Pons (tissue), 1 donor: ENCODE measurements at regions not wholly inside any gene's neighbourhood (a gene's known extent, or its start where the extent isn't known, plus 50 kb on each side); places are given as distances from the start of the nearest gene placed in this dataset.
"Not testable (repeated sequence)": the region's sequence is repeated elsewhere in the genome, so short reads cannot be mapped to it uniquely, and the experiment has no call there.

Experiments
- DNase-seq: peaks from one replicate; pipeline ENCODE4 v3.0.0-alpha.2; 2016; ENCODE audit warnings: low spot score

GRCh38 chr10:27388761-27389399 is 115.2 kb upstream of the RAB18 start:
- DNase-seq, result no peak

GRCh38 chr10:27383595-27384542 is 120.2 kb upstream of the RAB18 start:
- no peak for DNase-seq

GRCh38 chr10:27382176-27382575 is 121.9 kb upstream of the RAB18 start:
- DNase-seq, result no peak

- no peak for DNase-seq
These were observed 123.2 kb upstream of the RAB18 start for GRCh38 chr10:27380929-27381358.

GRCh38 chr10:27379041-27379440 is 125.1 kb upstream of the RAB18 start:
- not testable (repeated sequence) for DNase-seq

- DNase-seq, result no peak
These were observed 130.4 kb upstream of the RAB18 start for GRCh38 chr10:27373566-27374160.

- DNase-seq, result no peak
These were observed 131.5 kb upstream of the ACBD5 start for GRCh38 chr10:27372095-27372494.

GRCh38 chr10:27371375-27371774 is 130.8 kb upstream of the ACBD5 start:
- DNase-seq, result not testable (repeated sequence)

- no peak for DNase-seq
These were observed 129.3 kb upstream of the ACBD5 start for GRCh38 chr10:27369880-27370279.

- DNase-seq, result no peak
These were observed 128.1 kb upstream of the ACBD5 start for GRCh38 chr10:27368706-27369105.

- no peak for DNase-seq
These were observed 126.2 kb upstream of the ACBD5 start for GRCh38 chr10:27366769-27367168.

- no peak for DNase-seq
These were observed 123.4 kb upstream of the ACBD5 start for GRCh38 chr10:27364028-27364427.

GRCh38 chr10:27360581-27361172 is 120.1 kb upstream of the ACBD5 start:
- peak; percentile 86 for DNase-seq

- no peak for DNase-seq
These were observed 119.3 kb upstream of the ACBD5 start for GRCh38 chr10:27359792-27360355.

GRCh38 chr10:27356738-27357137 is 116.1 kb upstream of the ACBD5 start:
- no peak for DNase-seq

- no peak for DNase-seq
These were observed 115.4 kb upstream of the ACBD5 start for GRCh38 chr10:27355918-27356573.

- peak; percentile 67 for DNase-seq
These were observed 114.2 kb upstream of the ACBD5 start for GRCh38 chr10:27354643-27355270.

- DNase-seq, result not testable (repeated sequence)
These were observed 113.5 kb upstream of the ACBD5 start for GRCh38 chr10:27354100-27354499.

- no peak for DNase-seq
These were observed 109.4 kb upstream of the ACBD5 start for GRCh38 chr10:27349987-27350386.

- not testable (repeated sequence) for DNase-seq
These were observed 107.2 kb upstream of the ACBD5 start for GRCh38 chr10:27347827-27348207.

GRCh38 chr10:27345455-27345920 is 104.9 kb upstream of the ACBD5 start:
- no peak for DNase-seq
